HG02678 (cell line): ENCODE measurements at regions not wholly inside any gene's neighbourhood (a gene's known extent, or its start where the extent isn't known, plus 50 kb on each side); places are given as distances from the start of the nearest gene placed in this dataset.

Experiments used
- ATAC-seq: cut with Tn5 transposase; IDR thresholded peaks from one replicate; pipeline ENCODE4 v1.9.1; 2021; ENCODE audit warnings: mild to moderate bottlenecking, moderate library complexity; ENCODE audit not compliant: unreplicated experiment

DNA sequence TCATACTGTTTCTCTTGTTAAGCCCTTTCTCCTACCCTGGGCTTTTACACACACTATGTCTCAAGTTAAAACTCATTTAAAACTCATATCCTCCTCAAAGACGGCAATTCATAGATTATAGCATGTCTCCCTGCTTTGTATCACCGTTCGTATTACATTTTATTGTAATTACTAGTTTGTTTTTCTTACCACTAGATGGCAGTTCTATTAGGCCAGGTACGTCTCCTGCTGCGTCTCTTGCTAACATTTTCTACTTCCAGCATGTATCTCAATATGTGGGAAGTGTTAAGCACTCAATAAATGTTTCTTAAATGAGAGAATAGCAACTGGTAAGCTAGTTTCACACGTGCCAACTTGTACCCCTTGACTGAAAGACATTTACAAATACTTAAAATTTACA is 450.3 kb upstream of the PCDH7 start:
- ATAC-seq, result no peak

DNA sequence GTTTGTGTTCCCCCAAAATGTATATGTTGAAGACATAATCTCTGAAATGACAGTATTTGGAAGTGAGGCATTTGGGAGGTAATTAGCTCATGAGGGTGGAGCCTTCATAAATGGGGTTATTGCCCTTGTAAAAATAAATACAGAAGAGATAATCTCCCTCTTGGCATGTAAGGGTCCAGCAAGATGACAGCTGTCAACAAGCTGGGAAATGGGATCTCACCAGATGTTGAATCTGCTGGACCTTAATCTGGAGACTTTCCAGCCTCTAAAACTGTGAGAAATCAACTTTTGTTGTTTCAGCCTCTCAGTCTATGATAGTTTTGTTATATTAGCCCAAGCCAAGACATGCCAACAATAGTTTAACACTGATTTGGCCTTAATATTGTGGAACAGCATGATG is 438.2 kb upstream of the PCDH7 start:
- no peak for ATAC-seq

DNA sequence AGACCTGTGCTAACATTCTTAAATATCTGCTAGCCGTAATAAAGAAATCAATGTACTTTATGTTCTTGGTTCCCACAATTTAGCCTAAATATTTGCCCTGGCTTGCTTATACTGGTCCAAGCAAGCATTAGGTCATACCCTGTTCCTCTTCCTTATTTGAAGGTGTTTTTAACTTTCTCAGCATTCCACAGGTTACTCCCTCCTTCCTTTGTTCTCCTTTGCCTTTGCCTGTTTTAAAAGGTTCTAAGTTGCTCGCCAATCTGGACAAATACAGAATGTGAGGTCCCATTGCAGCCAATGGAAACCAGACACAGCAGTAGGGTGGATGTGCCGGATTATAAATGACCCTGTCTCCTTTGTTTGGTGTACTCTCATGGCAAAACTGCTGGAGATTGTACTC is 436.8 kb upstream of the PCDH7 start:
- no peak for ATAC-seq

DNA sequence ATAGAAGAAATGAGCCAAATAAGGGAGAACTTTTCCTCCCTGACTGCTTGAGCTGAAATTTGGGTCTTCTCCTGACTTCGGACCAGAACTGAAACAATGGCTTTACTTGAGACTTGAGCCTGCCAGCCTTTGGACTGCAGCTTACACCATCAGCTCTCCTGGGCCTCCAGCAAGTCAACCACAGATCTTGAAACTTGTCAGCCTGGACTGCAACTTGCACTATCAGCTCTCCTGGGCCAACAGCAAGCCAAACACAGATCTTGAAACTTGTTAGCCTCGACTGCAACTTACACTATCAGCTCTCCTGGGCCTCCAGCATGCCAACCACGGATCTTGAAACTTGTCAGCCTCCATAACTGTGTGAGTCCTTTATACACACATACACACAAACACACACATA is 425.9 kb upstream of the PCDH7 start:
- ATAC-seq, result no peak

DNA sequence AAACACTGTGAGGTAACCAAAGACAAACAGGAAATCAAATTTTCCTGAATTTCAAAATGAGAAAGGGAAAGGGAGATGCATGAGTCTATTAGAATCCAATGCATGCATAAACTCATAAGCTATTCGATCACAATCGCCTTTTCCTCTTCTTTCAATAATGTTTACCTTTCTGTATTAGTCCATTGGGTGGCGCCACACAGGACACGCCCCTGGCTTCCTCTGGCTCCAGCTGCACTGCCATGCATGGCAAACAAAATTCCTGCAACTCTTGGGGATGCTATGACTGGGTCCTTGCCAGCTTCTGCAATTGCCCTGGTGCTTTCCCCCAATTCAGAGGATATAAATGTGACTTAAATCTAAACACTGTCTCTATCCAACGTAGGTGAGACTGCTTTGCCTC is 424.5 kb upstream of the PCDH7 start:
- no peak for ATAC-seq

DNA sequence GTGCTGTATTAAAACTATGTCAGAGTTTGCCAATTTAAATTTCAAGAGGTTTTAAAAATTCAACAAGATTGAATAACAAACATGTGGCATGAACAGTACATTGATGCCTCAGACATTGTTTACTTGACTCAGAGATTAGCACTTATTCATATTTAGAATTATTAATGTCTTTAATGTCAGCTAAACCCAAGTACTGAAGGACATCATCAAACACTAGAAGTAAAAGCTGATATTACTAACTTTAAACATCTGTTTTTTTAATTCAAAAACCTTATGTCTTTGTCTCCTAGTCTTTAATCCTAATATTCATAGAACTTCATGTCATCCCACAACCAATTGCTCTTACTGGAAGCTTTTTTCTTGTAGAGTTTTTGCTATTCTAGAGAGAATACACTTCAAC is 406.2 kb upstream of the PCDH7 start:
- no peak for ATAC-seq

DNA sequence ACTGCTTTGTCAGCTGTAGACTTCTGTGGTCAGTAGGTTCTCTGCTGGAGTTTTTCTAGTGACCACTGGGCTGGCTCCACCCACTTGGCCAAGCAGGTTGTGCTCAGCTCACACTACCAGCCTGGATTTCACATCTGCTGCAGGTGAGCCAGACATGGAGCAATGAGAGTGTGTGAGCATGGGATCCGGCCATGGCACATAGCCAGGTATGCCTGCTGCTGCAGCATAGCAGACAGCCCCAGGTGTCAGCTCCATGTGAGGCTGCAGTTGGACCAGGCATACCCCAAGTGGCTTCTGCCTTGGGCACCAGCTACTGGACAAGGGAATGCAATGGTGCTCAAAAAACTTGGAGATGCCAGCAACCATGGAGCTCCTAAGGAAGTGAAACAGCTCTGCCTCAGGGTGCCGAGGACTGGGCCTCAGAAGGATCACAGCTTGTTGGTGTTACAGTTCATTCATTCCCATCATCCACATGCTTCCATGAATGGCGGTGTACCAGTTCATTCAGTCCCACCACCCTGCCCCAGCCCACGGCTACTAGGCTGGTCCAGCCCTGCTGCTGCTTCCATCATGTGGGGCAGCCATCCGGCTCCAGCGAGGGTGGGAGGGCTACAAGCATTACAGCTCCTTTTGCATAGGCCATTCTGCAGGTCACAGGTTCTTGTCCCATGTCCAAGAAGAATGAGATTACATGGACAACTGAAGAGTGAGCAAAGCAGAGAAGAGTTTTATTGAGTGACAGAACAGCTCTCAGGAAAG is 389.1 kb upstream of the PCDH7 start:
- ATAC-seq, result no peak

DNA sequence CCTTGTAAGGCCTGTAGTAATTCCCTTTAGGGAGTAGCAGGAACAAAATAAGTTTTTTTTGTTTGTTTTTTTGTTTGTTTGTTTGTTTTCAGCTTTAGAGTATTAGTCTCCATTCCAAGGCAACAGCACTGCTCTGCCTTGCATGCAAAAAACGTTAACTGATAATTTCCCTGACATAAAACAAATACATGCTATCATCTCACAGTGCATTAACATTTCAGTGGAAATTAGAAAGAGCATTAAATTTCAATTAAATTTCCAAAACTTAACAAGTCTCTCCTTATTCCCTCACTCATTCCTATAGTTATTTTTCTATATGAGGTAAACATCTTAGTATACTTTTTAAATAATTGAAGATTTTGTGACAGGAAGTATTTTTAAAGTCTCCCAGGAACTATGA is 378.4 kb upstream of the PCDH7 start:
- no peak for ATAC-seq

DNA sequence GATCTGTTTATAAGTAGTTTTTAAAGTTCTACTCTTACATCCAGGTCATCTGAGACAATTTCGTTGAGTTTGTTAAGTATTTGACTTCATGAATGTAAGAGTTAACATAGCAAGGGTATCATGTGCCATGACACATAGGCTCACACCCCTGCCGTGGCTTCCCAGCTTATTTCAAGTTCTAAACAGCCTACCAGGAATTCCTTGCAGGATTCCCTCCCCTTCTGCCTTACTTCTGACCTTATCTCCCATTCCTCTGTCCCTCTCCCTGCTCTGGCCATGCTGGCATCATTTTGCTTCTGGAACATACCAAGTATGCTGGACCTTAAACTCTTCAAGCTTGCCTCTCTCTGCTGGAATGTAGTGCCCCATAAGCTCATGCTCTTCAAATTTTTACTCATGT is 369.9 kb upstream of the PCDH7 start:
- no peak for ATAC-seq

DNA sequence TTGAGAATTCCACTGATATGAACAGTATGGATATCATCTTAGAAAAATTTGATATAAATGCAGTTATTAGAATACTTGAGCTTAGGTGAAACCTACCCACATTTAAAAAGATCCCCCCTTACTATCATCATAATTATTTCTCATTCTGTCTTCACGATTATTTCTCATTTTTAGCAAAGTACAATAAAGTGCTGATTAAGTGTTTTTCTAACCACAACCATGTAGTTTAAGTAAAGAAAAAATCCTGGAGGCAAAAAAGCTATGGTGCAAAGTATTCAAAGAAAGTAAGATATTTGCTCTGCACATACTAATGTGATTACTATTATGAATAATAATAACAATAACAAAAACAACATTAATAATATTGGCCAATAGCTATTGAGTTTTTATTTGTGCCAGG is 365.6 kb upstream of the PCDH7 start:
- ATAC-seq, result no peak

DNA sequence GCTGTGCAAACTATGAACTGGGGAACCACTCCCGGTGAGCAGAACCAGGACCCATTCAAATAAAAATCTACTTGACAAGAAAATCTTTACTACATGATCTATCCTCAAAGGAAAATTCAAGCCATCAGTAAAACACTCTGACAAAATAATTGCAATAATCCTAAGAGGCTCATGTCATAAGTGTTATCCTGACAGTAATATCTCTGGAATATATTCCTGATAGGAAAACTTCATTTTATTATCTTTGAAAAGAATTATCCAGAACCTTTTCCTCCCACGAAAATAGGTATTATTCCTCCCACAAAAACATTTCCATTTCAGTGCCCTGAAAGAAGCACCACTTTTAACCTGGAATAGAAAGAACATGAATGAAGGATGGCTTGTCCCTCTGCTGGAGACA is 357.7 kb upstream of the PCDH7 start:
- no peak for ATAC-seq

DNA sequence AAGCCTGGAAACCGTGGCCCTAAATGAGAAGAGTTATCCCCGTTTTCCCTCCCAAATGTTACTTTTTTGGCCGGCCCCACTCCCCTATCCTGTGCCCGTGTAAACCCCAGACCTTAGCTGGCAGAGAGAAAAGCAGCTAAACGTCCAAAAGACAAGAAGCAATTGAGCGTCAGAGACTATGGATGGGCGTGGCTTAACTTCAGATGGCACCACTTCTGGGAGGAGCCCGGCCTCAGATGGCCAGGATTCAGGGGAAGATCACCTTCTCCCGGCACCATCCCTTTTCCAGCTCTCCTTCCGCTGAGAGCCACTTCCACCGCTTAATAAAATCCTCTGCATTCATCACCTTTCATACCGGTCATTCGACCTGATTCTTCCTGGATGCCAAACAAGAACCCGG is 350.1 kb upstream of the PCDH7 start:
- no peak for ATAC-seq

DNA sequence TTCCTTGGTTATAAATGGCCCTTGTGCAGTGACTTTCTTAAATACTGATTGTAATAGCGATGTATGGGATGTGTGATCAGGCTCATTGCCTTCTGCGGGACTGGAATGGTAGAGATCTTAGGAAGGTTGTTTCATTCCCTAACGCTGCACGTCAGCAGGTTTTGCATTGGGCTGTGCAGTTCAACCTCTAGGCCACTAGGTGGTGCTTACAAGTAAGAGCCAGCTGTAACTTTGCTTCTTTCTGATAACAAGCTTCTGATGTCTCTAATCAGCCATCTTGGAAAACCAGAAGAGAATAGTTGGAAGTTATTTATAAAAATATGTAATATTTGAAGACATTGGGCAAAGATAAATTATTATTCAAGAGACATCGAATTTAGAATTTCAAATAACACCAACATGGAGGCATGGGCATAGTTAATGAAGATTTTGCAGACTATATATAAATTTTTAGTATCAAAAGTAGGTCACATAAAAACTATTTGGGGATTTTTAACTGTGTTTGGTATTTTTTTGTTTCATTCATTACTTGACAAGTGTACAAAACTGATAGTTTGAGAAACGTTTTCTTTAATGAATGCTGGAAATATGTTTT is 339.7 kb upstream of the PCDH7 start:
- ATAC-seq, result peak; percentile 93

DNA sequence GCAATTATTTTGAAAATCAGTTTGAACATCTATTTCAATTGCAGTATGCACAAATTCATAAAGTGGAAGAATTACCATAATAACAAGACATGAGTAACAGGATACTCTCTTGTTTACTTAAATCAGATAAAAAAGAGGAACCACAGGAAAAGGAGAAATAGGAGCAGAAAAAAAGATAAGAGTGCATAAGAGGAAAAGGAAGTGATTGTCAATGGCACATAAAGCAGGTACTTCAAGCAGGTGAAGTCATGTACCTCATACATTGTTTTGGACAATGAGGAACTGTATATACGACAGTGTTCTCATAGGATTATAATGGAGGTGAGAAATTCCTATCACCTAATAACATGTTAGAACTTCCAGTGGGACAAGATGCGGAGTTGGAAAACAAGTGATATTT is 334.5 kb upstream of the PCDH7 start:
- ATAC-seq, result no peak

DNA sequence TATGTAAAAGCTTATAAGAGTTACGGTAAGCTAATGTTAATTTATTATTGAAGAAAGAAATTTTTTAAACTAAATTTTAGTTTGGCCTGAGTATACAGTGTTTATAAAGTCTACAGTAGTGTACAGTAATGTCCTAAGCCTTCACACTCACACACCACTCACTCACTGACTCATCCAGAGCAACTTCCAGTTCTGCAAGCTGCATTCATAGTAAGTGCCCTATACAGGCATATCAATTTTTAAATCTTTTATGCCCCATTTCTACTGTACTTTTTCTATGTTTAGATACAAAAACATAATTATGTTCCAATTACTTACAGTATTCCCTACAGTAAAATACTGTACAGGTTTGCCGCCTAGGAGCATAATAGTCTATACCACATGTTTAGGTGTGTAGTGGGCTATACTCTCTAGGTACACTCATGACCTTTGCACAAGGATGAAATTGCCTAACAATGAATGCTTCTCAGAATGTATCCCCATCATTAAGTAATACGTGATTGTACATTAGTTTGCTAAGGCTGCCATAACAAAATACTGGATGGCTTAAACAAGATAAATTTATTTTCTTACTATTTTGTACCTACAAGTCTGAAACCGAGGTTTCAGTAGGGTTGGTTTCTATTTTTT is 333.8 kb upstream of the PCDH7 start:
- ATAC-seq, result no peak

DNA sequence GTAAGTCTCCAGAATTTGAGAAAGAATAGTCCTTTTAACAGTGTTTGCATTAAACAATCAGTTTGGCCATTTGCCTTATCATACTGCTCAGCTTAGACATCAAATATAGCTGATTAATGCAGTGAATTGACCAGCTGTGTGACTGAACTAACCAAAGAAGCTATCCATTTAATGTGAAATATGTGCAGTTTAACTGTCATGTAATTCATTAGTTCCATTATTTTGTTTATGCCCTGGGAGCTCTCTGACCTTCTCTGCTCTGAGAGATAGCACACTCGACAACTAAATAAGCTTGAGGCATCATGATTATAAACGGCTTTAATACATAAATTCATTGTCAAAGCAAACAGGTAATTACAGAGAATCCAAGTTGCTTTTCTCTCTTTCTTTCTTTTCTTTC is 324.3 kb upstream of the PCDH7 start:
- ATAC-seq, result no peak

DNA sequence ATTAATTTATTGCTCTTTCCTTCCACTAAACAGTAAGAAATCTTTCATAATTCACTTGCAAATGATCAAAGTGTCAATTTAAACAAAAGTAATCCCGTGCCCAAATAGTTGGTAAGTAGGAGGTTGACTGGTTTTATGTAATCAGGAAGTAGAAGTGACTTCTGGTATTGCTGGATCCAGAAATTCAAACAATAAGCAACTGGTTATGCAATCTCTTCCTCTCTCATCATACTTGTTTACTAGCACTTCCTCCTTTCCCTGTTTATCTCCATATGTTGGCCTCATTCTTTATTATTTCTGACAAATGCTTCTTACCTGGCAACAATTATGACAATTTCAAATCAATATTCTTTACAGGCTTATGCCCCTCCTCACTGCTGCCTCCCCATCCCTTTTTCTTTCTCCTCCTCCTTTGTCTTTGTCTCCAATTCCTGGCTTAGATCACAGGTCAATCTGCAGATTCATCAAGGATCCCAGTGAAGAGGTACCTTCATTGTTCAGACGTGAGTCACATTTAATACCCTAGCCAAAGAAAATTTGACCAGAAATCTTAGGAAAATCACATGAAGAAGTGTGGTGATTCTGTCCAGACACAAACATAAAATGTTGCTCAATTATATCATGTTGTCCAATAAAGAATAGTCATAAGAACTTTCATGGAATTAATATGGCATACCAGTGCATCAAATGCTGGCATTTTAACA is 323.2 kb upstream of the PCDH7 start:
- ATAC-seq, result no peak

DNA sequence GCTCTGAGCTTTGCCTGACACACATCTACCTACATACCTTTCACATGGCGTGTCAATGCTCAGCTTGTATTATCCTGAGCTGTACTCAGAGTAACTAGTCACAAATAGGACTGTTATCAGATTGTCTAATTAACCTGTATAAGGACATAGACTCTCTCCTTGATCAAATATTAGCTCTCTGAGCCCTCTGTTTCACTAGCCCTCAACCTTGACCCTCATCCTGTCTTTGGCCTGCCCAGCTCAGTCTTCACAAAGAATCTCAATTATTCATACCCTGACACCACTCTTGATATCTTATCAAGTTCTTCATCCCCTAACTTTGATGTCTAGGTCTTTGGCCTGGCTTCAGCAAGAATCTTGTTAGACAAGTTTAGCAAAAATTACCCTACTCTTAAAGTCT is 320.7 kb upstream of the PCDH7 start:
- ATAC-seq, result no peak

DNA sequence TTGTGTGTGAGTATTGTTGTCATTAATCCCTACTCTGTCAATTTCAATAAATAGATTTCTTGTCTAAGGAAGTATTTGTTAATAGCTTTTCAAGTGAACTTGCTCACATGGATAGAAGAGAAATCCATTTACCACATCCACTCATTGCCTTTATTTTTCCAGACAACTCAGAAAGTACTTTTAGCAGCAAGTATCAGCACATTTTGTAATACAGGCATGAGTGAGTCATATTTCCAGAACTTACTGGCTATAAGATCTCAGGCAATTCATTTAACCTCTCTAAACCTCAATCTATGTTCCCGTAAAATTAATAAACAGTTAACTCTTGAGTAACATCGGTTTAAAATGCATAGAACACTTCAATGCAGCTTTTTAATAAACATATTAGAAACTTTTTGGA is 317.9 kb upstream of the PCDH7 start:
- ATAC-seq, result no peak

DNA sequence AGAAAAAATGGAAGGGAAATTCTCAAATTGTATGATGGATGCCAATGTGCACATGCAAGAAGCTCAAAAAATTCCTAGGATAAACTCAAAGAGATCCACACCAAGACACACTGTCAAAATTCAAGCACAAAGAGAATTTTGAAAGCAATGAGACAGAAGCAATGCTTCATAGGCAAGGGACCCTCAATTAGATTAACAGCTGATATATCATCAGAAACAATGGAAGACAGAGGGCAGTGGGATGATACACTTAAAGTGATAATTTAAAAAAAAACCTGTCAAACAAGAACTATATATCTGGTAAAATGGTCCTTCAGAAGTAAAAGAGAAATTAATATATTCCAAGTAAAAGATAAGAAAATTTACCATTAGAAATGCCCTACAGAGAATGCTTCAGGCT is 306.3 kb upstream of the PCDH7 start:
- ATAC-seq, result no peak

DNA sequence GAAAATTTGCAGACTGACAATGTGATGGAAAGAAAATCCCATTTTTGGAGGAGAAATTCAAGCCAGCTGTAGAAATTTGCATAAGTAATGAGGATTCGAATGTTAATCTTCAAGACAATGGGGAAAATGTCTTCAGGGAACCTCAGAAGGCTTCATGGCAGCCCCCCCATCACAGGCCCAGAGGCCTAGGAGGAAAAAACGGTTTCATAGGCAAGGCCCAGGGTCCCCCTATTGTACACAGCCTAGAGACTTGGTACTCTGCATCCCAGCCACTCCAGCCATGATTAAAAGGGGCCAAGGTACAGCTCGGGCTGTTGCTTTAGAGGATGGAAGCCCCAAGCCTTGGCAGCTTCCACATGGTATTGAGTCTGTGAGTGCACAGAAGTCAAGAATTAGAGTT is 303.6 kb upstream of the PCDH7 start:
- ATAC-seq, result no peak

DNA sequence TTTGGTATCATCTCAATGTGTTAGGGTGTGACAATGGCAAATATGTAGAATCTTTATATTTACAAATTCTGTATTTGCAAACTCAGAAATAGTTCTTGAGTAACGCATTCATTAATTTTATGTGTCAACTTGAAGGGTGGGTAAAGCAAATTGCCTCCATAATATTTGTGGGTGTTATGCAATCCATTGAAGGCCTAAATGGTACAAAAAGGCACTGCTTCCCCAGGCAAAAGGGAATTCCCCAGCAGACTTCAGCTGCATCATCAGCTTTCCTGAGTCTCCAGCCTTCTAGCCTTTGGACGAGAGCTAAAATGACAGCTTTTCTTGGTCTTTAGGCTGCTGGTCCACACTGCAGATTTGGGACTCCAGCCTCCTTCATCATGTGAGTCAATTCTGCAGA is 292.2 kb upstream of the PCDH7 start:
- no peak for ATAC-seq
